GM12878 (cell line): ENCODE measurements at regions not wholly inside any gene's neighbourhood (a gene's known extent, or its start where the extent isn't known, plus 50 kb on each side); places are given as distances from the start of the nearest gene placed in this dataset.

ENCODE experiments used
- ATAC-seq: fragments of 200-7000 bp; cut with Tn5 transposase; 3 replicates; pipeline ENCODE4 v1.9.1; 2020; ENCODE audit warnings: mild to moderate bottlenecking, moderate library complexity
- BruUV-seq: library from RNA; stranded (reverse); fragments of 400-500 nt; replicated peaks from 2 replicates; lab custom pipeline; 2021; lab: Mats Ljungman, UMichigan
- CTCF ChIA-PET: fragments of 300-600 bp; sonication (Branson Sonifier 250); formaldehyde crosslinking; extraction: SDS; loops from one replicate; lab custom pipeline; 2021; ENCODE audit warnings: inconsistent platforms; lab: Yijun Ruan, JAX
- POLR2A ChIA-PET: fragments of 350-600 bp; formaldehyde crosslinking; extraction: SDS; loops from one replicate; lab custom pipeline; 2021; ENCODE audit warnings: inconsistent platforms; lab: Charles Lee
- RAD21 ChIA-PET: fragments of 300-600 bp; sonication (Branson Sonifier 250); formaldehyde crosslinking; loops from one replicate; lab custom pipeline; 2023; ENCODE audit warnings: antibody characterized with exemption; ENCODE audit not compliant: unreplicated experiment; lab: Charles Lee
- SMC1A ChIA-PET: fragments of 300-600 bp; sonication (Branson Sonifier 250); formaldehyde crosslinking; loops from one replicate; lab custom pipeline; 2023; ENCODE audit not compliant: unreplicated experiment, uncharacterized antibody; lab: Charles Lee
- DNase-seq: peaks from one replicate; pipeline ENCODE4 v3.0.0-alpha.2; 2011; ENCODE audit warnings: low read depth, low spot score
- FAIRE-seq: peaks from 3 replicates; lab custom pipeline; 2011; peaks lifted over from hg19 to GRCh38; lab: Jason Lieb, UNC
- H2AFZ ChIP-seq: 2 replicates; pipeline ENCODE4 v1.6.0; 2011; ENCODE audit warnings: low read depth, low read length, control low read depth; ENCODE audit not compliant: control insufficient read depth
- H3K27ac ChIP-seq: 2 replicates; pipeline ENCODE4 v1.5.1; 2011; ENCODE audit warnings: control low read depth; ENCODE audit not compliant: control insufficient read depth, insufficient read depth
- H3K27me3 ChIP-seq, 2 experiments: replicated peaks in 1 of 2; 2 replicates each; pipeline versions ENCODE4 v1.6.0 to v1.6.1; 2011; ENCODE audit warnings: low read length in 1 of 2; ENCODE audit not compliant: control insufficient read depth in 2 of 2, insufficient read depth in 2 of 2
- H3K36me3 ChIP-seq, 2 experiments: 2 replicates each; pipeline ENCODE4 v1.5.1; 2011; ENCODE audit warnings: low read length in 1 of 2; ENCODE audit not compliant: control insufficient read depth in 2 of 2, insufficient read depth in 2 of 2
- H3K4me1 ChIP-seq: 2 replicates; pipeline ENCODE4 v1.6.1; 2011; ENCODE audit warnings: mild to moderate bottlenecking, low read length, moderate library complexity, mixed read lengths; ENCODE audit not compliant: control insufficient read depth, insufficient read depth
- H3K4me2 ChIP-seq: 2 replicates; pipeline ENCODE4 v1.6.0; 2011; ENCODE audit warnings: control low read depth; ENCODE audit not compliant: control insufficient read depth, insufficient read depth
- H3K4me3 ChIP-seq: fragments of 200-600 bp; sonication (generic); 2 replicates; pipeline ENCODE4 v1.5.1; 2016
- H3K79me2 ChIP-seq: 2 replicates; pipeline ENCODE4 v1.6.0; 2011; ENCODE audit warnings: low read length; ENCODE audit not compliant: control insufficient read depth, insufficient read depth
- H3K9ac ChIP-seq: 2 replicates; pipeline ENCODE4 v1.8.0; 2011; ENCODE audit warnings: low read length, control low read depth, mixed read lengths; ENCODE audit not compliant: control insufficient read depth, insufficient read depth
- H3K9me3 ChIP-seq: replicated peaks from 3 replicates; pipeline ENCODE4 v1.5.1; 2011; ENCODE audit warnings: mild to moderate bottlenecking, low read length; ENCODE audit not compliant: control insufficient read depth, insufficient read depth
- H4K20me1 ChIP-seq: 2 replicates; pipeline ENCODE4 v1.6.0; 2011; ENCODE audit not compliant: control insufficient read depth, insufficient read depth
- BACH1 ChIP-seq: fragments of 450-650 bp; IDR thresholded peaks from 2 replicates; pipeline ENCODE4 v1.6.1; 2017; ENCODE audit warnings: mild to moderate bottlenecking, borderline replicate concordance
- BRCA1 ChIP-seq: IDR thresholded peaks from 2 replicates; pipeline ENCODE4 v1.6.1; 2011; ENCODE audit warnings: low read depth, low read length, improper control_type of control experiment
- HDGF ChIP-seq: fragments of 450-650 bp; IDR thresholded peaks from 2 replicates; pipeline ENCODE4 v1.6.1; 2016; ENCODE audit warnings: antibody characterized with exemption
- MYB ChIP-seq: fragments of 150-350 bp; IDR thresholded peaks from 2 replicates; pipeline ENCODE4 v1.6.1; 2014; ENCODE audit warnings: mild to moderate bottlenecking, low read depth, low read length, borderline replicate concordance
- NBN ChIP-seq: fragments of 450-650 bp; IDR thresholded peaks from 2 replicates; pipeline ENCODE4 v1.6.1; 2016
- TARDBP ChIP-seq: IDR thresholded peaks from 2 replicates; pipeline ENCODE4 v1.6.1; 2016; ENCODE audit warnings: borderline replicate concordance
- TBL1XR1 ChIP-seq: IDR thresholded peaks from 2 replicates; pipeline ENCODE4 v1.6.1; 2012; ENCODE audit warnings: low read depth, low read length, improper control_type of control experiment
- ZNF207 ChIP-seq: fragments of 450-650 bp; IDR thresholded peaks from 2 replicates; pipeline ENCODE4 v1.6.1; 2014; ENCODE audit warnings: antibody characterized with exemption, mild to moderate bottlenecking, borderline replicate concordance
- ZSCAN29 ChIP-seq: fragments of 450-650 bp; IDR thresholded peaks from 2 replicates; pipeline ENCODE4 v1.6.1; 2017; ENCODE audit warnings: mild to moderate bottlenecking, moderate library complexity
- WGBS: methylation state at CpG from one replicate; pipeline ENCODE4 v1.1.6; 2016; ENCODE audit warnings: low lambda C conversion rate; ENCODE audit not compliant: insufficient replicate concordance, insufficient coverage; ENCODE audit errors: missing lambda C conversion rate; 5-methylcytosine and 5-hydroxymethylcytosine counted together
- in situ Hi-C: fragments of 300-500 bp; cut with MboI; formaldehyde crosslinking; loops from 9 replicates; pipeline ENCODE4 v1.14.3; 2018; ENCODE audit warnings: mixed read lengths
- intact Hi-C: fragments of 100-400 bp; cut with micrococcal nuclease; formaldehyde crosslinking; loops from one replicate; pipeline ENCODE4 v1.14.2; 2022; ENCODE audit not compliant: unreplicated experiment
- TF ChIP-seq, protein P1 (sequence below): fragments of 450-650 bp; IDR thresholded peaks from 2 replicates; pipeline ENCODE4 v1.6.1; 2014; ENCODE audit warnings: mild to moderate bottlenecking
- TF ChIP-seq, protein P2 (sequence below): IDR thresholded peaks from 2 replicates; pipeline ENCODE4 v1.6.1; 2011; ENCODE audit warnings: low read depth, low read length, improper control_type of control experiment, borderline replicate concordance

DNA sequence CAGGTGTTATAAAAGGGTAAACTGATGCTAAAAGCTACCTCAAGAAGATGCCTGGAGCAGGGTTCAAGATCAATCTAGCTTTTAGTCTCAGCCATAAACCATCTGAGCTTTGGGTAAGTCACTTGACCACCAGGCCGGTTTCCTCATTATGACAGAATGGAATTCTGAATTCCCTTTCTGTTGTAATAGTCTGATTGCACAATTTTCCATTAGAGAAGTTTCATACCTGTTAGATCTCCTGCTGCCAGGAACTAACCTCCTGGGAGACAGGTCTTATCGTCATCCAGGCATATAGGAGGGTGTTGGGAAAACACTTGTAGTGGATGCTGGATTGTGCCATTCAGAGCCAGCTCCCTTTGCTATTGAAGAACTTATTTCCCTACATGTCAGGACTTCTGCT lies 272.5 kb downstream of the TDRD15 start:
- ATAC-seq (no peak), FAIRE-seq (no peak), DNase-seq (no peak)
- intact Hi-C loops (no loop called here), in situ Hi-C loops (no loop called here)
- ChIA-PET RAD21 (no interaction called here), CTCF (interaction anchor here (1.1 to 2.0 kb wide), 2 partner anchors 24 to 26 kb away, joined by 4 read pairs; no protein-coding TSS in a partner anchor), POLR2A (no interaction called here)
- Histone ChIP-seq H3K4me1 (no peaks in the 10 kb centered on the region), H3K27ac (no peak overlapping the region), H3K9ac (no peak overlapping the region), H3K9me3 (no peaks in the 10 kb centered on the region), H3K4me2 (no peak overlapping the region), H4K20me1 (no peaks in the 10 kb centered on the region), H2AFZ (no peak overlapping the region), H3K4me3 (no peak overlapping the region)
- BruUV-seq, result no TSS peak
- 0% methylated on average over 2 of the region's 2 CpGs for WGBS
- TF ChIP-seq TBL1XR1 (no peak), ZNF207 (no peak), BRCA1 (no peak), TARDBP (no peak), NBN (no peak), HDGF (no peak), ZSCAN29 (no peak), MYB (no peak), BACH1 (no peak)
- TF ChIP-seq, protein P1, sequence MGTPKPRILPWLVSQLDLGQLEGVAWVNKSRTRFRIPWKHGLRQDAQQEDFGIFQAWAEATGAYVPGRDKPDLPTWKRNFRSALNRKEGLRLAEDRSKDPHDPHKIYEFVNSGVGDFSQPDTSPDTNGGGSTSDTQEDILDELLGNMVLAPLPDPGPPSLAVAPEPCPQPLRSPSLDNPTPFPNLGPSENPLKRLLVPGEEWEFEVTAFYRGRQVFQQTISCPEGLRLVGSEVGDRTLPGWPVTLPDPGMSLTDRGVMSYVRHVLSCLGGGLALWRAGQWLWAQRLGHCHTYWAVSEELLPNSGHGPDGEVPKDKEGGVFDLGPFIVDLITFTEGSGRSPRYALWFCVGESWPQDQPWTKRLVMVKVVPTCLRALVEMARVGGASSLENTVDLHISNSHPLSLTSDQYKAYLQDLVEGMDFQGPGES, result no peak
- TF ChIP-seq, protein P2, sequence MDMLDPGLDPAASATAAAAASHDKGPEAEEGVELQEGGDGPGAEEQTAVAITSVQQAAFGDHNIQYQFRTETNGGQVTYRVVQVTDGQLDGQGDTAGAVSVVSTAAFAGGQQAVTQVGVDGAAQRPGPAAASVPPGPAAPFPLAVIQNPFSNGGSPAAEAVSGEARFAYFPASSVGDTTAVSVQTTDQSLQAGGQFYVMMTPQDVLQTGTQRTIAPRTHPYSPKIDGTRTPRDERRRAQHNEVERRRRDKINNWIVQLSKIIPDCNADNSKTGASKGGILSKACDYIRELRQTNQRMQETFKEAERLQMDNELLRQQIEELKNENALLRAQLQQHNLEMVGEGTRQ, result no peak
- TF ChIP-seq, all 136 proteins: peak for 0
- no peaks in the 10 kb centered on the region; a peak in 1 of 4 replicates for H3K27me3 ChIP-seq
- H3K79me2 ChIP-seq, result no peaks in the 10 kb centered on the region
- H3K36me3 ChIP-seq, result no peaks in the 10 kb centered on the region
- SMC1A ChIA-PET, result no interaction called here
